Astrocyte (in vitro differentiated cells and primary cell): ENCODE measurements at regions not wholly inside any gene's neighbourhood (a gene's known extent, or its start where the extent isn't known, plus 50 kb on each side); places are given as distances from the start of the nearest gene placed in this dataset.

Source experiments
- DNase-seq: peaks from one replicate; pipeline ENCODE4 v3.0.0-alpha.2; 2010; ENCODE audit warnings: low read depth
- FAIRE-seq: peaks from 2 replicates; lab custom pipeline; 2011; peaks lifted over from hg19 to GRCh38; lab: Jason Lieb, UNC
- H2AFZ ChIP-seq: 2 replicates; pipeline ENCODE4 v1.6.0; 2012; ENCODE audit warnings: low read depth, low read length, inconsistent platforms
- H3K27ac ChIP-seq: 2 replicates; pipeline ENCODE4 v1.5.1; 2011; ENCODE audit warnings: low read depth, low read length, inconsistent platforms
- H3K27me3 ChIP-seq: 2 replicates; pipeline ENCODE4 v1.6.0; 2011; ENCODE audit warnings: low read length, inconsistent platforms; ENCODE audit not compliant: insufficient read depth
- H3K36me3 ChIP-seq: 2 replicates; pipeline ENCODE4 v1.5.1; 2011; ENCODE audit warnings: low read length, inconsistent platforms; ENCODE audit not compliant: insufficient read depth
- H3K4me1 ChIP-seq: 2 replicates; pipeline ENCODE4 v1.5.1; 2011; ENCODE audit warnings: low read length, inconsistent platforms; ENCODE audit not compliant: insufficient read depth
- H3K4me2 ChIP-seq: 2 replicates; pipeline ENCODE4 v1.6.0; 2012; ENCODE audit warnings: low read length, inconsistent platforms
- H3K4me3 ChIP-seq: 2 replicates; pipeline ENCODE4 v1.5.1; 2011; ENCODE audit warnings: low read depth, mild to moderate bottlenecking, low read length, inconsistent platforms; ENCODE audit not compliant: insufficient read depth
- H3K79me2 ChIP-seq: 2 replicates; pipeline ENCODE4 v1.6.0; 2012; ENCODE audit warnings: mild to moderate bottlenecking, low read length, inconsistent platforms; ENCODE audit not compliant: insufficient read depth
- H3K9ac ChIP-seq: 2 replicates; pipeline ENCODE4 v1.6.0; 2012; ENCODE audit warnings: mild to moderate bottlenecking, low read length, inconsistent platforms
- H3K9me3 ChIP-seq: 2 replicates; pipeline ENCODE4 v1.5.1; 2012; ENCODE audit warnings: low read depth, mild to moderate bottlenecking, low read length, inconsistent platforms; ENCODE audit not compliant: insufficient read depth
- H4K20me1 ChIP-seq: 2 replicates; pipeline ENCODE4 v1.6.0; 2012; ENCODE audit warnings: low read length, inconsistent platforms; ENCODE audit not compliant: insufficient read depth
- H3K27ac Mint-ChIP-seq: one replicate; pipeline ENCODE4 v1.8.0; 2021; ENCODE audit warnings: mild to moderate bottlenecking, mixed read lengths; ENCODE audit not compliant: unreplicated experiment
- H3K27me3 Mint-ChIP-seq: one replicate; pipeline ENCODE4 v1.8.0; 2021; ENCODE audit warnings: low read depth, mixed read lengths; ENCODE audit not compliant: unreplicated experiment
- H3K36me3 Mint-ChIP-seq: one replicate; pipeline ENCODE4 v1.8.0; 2021; ENCODE audit warnings: low read depth, mixed read lengths; ENCODE audit not compliant: unreplicated experiment
- H3K4me1 Mint-ChIP-seq: one replicate; pipeline ENCODE4 v1.8.0; 2021; ENCODE audit warnings: low read depth, mixed read lengths; ENCODE audit not compliant: unreplicated experiment
- H3K4me3 Mint-ChIP-seq: one replicate; pipeline ENCODE4 v1.8.0; 2021; ENCODE audit warnings: mild to moderate bottlenecking, moderate library complexity, mixed read lengths; ENCODE audit not compliant: unreplicated experiment
- H3K9me3 Mint-ChIP-seq: one replicate; pipeline ENCODE4 v1.8.0; 2021; ENCODE audit warnings: mild to moderate bottlenecking, mixed read lengths; ENCODE audit not compliant: unreplicated experiment
- EZH2 ChIP-seq: IDR thresholded peaks from 2 replicates; pipeline ENCODE4 v1.6.1; 2012; ENCODE audit warnings: mild to moderate bottlenecking, low read length, inconsistent platforms; ENCODE audit not compliant: insufficient read depth
- TF ChIP-seq, protein P1 (sequence below): IDR thresholded peaks from 2 replicates; pipeline ENCODE4 v1.5.1; 2011; ENCODE audit warnings: low read depth, mild to moderate bottlenecking, inconsistent platforms, low read length, moderate library complexity; ENCODE audit not compliant: insufficient read depth

GRCh38 chr2:128742467-128742866 lies 423.8 kb upstream of the HS6ST1 start:
- H3K27ac ChIP-seq = no peak overlapping the region
- Mint-ChIP-seq H3K4me1 (peaks cover 26% of the 10 kb centered on the region), H3K36me3 (no peaks in the 10 kb centered on the region), H3K27ac (no peak overlapping the region), H3K4me3 (no peak overlapping the region), H3K9me3 (peaks cover 4% of the 10 kb centered on the region), H3K27me3 (peaks cover 9% of the 10 kb centered on the region)
- no peaks in the 10 kb centered on the region for H3K36me3 ChIP-seq
- H2AFZ ChIP-seq = no peak overlapping the region
- H3K27me3 ChIP-seq = no peaks in the 10 kb centered on the region
- no peak overlapping the region for H3K9ac ChIP-seq
- no peaks in the 10 kb centered on the region for H3K9me3 ChIP-seq
- H4K20me1 ChIP-seq = no peaks in the 10 kb centered on the region
- H3K4me1 ChIP-seq = peaks cover 7% of the 10 kb centered on the region
- H3K79me2 ChIP-seq = no peaks in the 10 kb centered on the region
- no peak overlapping the region for H3K4me3 ChIP-seq
- peak; percentile 9 for DNase-seq
- TF ChIP-seq EZH2 = no peak
- TF ChIP-seq, protein P1, sequence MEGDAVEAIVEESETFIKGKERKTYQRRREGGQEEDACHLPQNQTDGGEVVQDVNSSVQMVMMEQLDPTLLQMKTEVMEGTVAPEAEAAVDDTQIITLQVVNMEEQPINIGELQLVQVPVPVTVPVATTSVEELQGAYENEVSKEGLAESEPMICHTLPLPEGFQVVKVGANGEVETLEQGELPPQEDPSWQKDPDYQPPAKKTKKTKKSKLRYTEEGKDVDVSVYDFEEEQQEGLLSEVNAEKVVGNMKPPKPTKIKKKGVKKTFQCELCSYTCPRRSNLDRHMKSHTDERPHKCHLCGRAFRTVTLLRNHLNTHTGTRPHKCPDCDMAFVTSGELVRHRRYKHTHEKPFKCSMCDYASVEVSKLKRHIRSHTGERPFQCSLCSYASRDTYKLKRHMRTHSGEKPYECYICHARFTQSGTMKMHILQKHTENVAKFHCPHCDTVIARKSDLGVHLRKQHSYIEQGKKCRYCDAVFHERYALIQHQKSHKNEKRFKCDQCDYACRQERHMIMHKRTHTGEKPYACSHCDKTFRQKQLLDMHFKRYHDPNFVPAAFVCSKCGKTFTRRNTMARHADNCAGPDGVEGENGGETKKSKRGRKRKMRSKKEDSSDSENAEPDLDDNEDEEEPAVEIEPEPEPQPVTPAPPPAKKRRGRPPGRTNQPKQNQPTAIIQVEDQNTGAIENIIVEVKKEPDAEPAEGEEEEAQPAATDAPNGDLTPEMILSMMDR = no peak
- no peak for FAIRE-seq
- H3K4me2 ChIP-seq = no peak overlapping the region

GRCh38 chr2:128745946-128746345 lies 427.3 kb upstream of the HS6ST1 start:
- H3K4me2 ChIP-seq = peak overlapping the region; percentile 62
- peak; percentile 11 for DNase-seq
- peaks cover 9% of the 10 kb centered on the region for H3K27me3 Mint-ChIP-seq

GRCh38 chr2:128746356-128746755 lies 427.7 kb upstream of the HS6ST1 start:
- Histone ChIP-seq H3K79me2 (no peaks in the 10 kb centered on the region), H3K4me2 (peak overlapping the region; percentile 62), H3K36me3 (no peaks in the 10 kb centered on the region), H3K9ac (no peak overlapping the region), H3K4me1 (peaks cover 7% of the 10 kb centered on the region), H4K20me1 (no peaks in the 10 kb centered on the region), H2AFZ (no peak overlapping the region), H3K9me3 (no peaks in the 10 kb centered on the region), H3K27ac (peak overlapping the region; percentile 60), H3K4me3 (no peak overlapping the region), H3K27me3 (no peaks in the 10 kb centered on the region)
- Mint-ChIP-seq H3K4me3 (no peak overlapping the region), H3K27ac (peak overlapping the region; percentile 86), H3K27me3 (peaks cover 9% of the 10 kb centered on the region), H3K36me3 (no peaks in the 10 kb centered on the region), H3K9me3 (peaks cover 4% of the 10 kb centered on the region), H3K4me1 (peaks cover 21% of the 10 kb centered on the region)
- TF ChIP-seq EZH2 = no peak
- FAIRE-seq (no peak), DNase-seq (peak; percentile 97)

More at GRCh38 chr2:128745946-128746345, 427.3 kb upstream of the HS6ST1 start:
- H2AFZ ChIP-seq = no peak overlapping the region
- no peaks in the 10 kb centered on the region for H4K20me1 ChIP-seq
- H3K36me3 Mint-ChIP-seq = no peaks in the 10 kb centered on the region
- peaks cover 4% of the 10 kb centered on the region for H3K9me3 Mint-ChIP-seq
- no peak overlapping the region for H3K4me3 ChIP-seq
- H3K9me3 ChIP-seq = no peaks in the 10 kb centered on the region
- H3K27me3 ChIP-seq = no peaks in the 10 kb centered on the region
- H3K36me3 ChIP-seq = no peaks in the 10 kb centered on the region
- H3K79me2 ChIP-seq = no peaks in the 10 kb centered on the region
- peak overlapping the region; percentile 86 for H3K27ac Mint-ChIP-seq
- TF ChIP-seq, protein P1 = no peak
- TF ChIP-seq EZH2 = no peak
- FAIRE-seq = no peak
- H3K9ac ChIP-seq = no peak overlapping the region
- H3K4me1 Mint-ChIP-seq = peaks cover 21% of the 10 kb centered on the region
- no peak overlapping the region for H3K4me3 Mint-ChIP-seq
- peaks cover 7% of the 10 kb centered on the region for H3K4me1 ChIP-seq
- peak overlapping the region; percentile 33 for H3K27ac ChIP-seq
